ENCODE measurements at regions not wholly inside any gene's neighbourhood (a gene's known extent, or its start where the extent isn't known, plus 50 kb on each side); places are given as distances from the start of the nearest gene placed in this dataset.

DNA sequence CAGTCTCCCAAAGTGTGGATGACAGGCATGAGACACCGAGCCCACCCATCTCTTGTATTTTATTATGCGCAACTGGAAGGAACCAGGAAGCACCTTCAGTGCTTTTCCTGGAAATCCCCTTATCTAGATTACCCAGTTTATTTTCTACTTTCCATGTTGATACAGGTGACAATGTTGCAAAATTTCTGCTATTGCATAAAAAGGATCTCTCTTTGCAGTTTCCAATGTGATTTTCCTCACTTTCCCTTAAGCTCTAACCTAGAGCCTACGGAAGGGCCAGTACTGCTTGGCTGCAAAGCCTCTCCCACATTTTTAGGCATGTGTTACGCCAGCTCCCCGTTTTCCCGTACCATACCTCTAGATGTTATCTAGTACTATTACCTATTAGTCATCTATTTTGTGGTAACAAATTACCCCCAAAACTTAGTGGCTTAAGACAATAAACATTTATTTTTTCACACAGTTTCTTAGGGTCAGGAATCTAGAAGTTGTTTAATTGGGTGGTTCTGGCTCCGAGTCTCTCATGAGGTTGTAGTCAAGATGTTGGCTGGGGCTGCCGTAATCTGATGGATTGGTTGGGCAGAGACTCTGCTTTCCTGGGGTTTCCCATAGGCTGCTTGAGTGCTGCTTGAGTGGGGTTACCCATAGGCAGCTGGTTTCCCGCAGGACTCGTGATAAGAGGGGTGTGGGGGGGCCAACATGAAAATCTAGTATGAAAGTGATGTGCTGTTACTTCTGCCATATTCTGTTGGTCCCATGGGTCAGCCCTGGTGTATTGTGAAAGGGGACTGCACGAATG lies 131.5 kb upstream of the HNRNPU start:
- Histone ChIP-seq H3K27me3 (ENCODE audit: control insufficient read depth, insufficient read depth, low read length) (no peaks in the 10 kb centered on the region), H3K4me3 (ENCODE audit: low read depth in 2 of 2, low read length in 2 of 2) (no peak overlapping the region), H3K36me3 (ENCODE audit: control insufficient read depth, insufficient read depth, low read length) (no peaks in the 10 kb centered on the region), H3K9me3 (ENCODE audit: control insufficient read depth, insufficient read depth, low read depth, low read length) (no peaks in the 10 kb centered on the region), H3K27ac (ENCODE audit: low read length) (no peak overlapping the region), H3K4me1 (ENCODE audit: control insufficient read depth, insufficient read depth, low read length) (no peaks in the 10 kb centered on the region)
- TF ChIP-seq, protein P1, sequence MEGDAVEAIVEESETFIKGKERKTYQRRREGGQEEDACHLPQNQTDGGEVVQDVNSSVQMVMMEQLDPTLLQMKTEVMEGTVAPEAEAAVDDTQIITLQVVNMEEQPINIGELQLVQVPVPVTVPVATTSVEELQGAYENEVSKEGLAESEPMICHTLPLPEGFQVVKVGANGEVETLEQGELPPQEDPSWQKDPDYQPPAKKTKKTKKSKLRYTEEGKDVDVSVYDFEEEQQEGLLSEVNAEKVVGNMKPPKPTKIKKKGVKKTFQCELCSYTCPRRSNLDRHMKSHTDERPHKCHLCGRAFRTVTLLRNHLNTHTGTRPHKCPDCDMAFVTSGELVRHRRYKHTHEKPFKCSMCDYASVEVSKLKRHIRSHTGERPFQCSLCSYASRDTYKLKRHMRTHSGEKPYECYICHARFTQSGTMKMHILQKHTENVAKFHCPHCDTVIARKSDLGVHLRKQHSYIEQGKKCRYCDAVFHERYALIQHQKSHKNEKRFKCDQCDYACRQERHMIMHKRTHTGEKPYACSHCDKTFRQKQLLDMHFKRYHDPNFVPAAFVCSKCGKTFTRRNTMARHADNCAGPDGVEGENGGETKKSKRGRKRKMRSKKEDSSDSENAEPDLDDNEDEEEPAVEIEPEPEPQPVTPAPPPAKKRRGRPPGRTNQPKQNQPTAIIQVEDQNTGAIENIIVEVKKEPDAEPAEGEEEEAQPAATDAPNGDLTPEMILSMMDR (IDR thresholded peaks at IDR 0.05): no peak
- TF ChIP-seq SIN3A (IDR thresholded peaks at IDR 0.05; ENCODE audit: borderline replicate concordance, insufficient read depth, low read depth, low read length): no peak
- no peak for TF ChIP-seq POLR2AphosphoS5 (IDR thresholded peaks at IDR 0.05; ENCODE audit: low read depth, low read length)
- TF ChIP-seq, protein P2, sequence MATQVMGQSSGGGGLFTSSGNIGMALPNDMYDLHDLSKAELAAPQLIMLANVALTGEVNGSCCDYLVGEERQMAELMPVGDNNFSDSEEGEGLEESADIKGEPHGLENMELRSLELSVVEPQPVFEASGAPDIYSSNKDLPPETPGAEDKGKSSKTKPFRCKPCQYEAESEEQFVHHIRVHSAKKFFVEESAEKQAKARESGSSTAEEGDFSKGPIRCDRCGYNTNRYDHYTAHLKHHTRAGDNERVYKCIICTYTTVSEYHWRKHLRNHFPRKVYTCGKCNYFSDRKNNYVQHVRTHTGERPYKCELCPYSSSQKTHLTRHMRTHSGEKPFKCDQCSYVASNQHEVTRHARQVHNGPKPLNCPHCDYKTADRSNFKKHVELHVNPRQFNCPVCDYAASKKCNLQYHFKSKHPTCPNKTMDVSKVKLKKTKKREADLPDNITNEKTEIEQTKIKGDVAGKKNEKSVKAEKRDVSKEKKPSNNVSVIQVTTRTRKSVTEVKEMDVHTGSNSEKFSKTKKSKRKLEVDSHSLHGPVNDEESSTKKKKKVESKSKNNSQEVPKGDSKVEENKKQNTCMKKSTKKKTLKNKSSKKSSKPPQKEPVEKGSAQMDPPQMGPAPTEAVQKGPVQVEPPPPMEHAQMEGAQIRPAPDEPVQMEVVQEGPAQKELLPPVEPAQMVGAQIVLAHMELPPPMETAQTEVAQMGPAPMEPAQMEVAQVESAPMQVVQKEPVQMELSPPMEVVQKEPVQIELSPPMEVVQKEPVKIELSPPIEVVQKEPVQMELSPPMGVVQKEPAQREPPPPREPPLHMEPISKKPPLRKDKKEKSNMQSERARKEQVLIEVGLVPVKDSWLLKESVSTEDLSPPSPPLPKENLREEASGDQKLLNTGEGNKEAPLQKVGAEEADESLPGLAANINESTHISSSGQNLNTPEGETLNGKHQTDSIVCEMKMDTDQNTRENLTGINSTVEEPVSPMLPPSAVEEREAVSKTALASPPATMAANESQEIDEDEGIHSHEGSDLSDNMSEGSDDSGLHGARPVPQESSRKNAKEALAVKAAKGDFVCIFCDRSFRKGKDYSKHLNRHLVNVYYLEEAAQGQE (IDR thresholded peaks at IDR 0.05; ENCODE audit: insufficient read depth in 1 of 2, low read depth in 2 of 2, low read length in 1 of 2): no peak
- no peak for TF ChIP-seq TCF7L2 (IDR thresholded peaks at IDR 0.05; ENCODE audit: low read depth, low read length)
- no peak for ATAC-seq
- POLR2A ChIA-PET: interaction anchor here (0.7 kb wide), 1 partner anchor 20 kb away, joined by 4 read pairs; no protein-coding TSS in a partner anchor
- CTCF ChIA-PET: no interaction called here
- no peak for DNase-seq (ENCODE audit: low read depth, low spot score)
- in situ Hi-C loops (cut with HindIII; ENCODE audit: low pct_unique_long_range_greater_than_20kb, low sequenced_read_pairs) (no loop called here), intact Hi-C loops (cut with micrococcal nuclease; ENCODE audit: unreplicated experiment) (no loop called here)
- no TSS peak for BruUV-seq (replicated peaks)

DNA sequence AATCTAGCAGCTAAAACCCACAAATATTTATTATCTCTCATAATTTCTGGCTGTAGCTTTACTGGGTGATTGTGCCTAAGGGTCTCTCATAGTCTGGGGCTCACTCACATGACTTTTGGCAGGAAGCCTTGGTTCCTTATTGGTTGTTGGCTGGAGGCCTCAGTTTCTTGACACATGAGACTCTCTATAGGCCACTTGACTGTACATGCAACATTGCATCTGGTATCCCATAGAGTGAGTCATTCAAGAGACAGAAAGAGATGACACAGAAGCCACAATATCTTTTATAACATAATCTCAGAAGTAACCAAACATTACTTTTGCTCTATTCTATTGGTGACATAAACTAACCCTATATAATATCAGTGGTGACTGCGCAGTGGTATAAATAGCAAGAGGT lies 128.5 kb upstream of the HNRNPU start:
- TF ChIP-seq POLR2AphosphoS5 (IDR thresholded peaks at IDR 0.05; ENCODE audit: low read depth, low read length) (no peak), SIN3A (IDR thresholded peaks at IDR 0.05; ENCODE audit: borderline replicate concordance, insufficient read depth, low read depth, low read length) (no peak), TCF7L2 (IDR thresholded peaks at IDR 0.05; ENCODE audit: low read depth, low read length) (no peak)
- TF ChIP-seq, protein P1 (IDR thresholded peaks at IDR 0.05): no peak
- TF ChIP-seq, protein P2 (IDR thresholded peaks at IDR 0.05; ENCODE audit: insufficient read depth in 1 of 2, low read depth in 2 of 2, low read length in 1 of 2): no peak
- no peaks in the 10 kb centered on the region for H3K36me3 ChIP-seq (ENCODE audit: control insufficient read depth, insufficient read depth, low read length)
- H3K27me3 ChIP-seq (ENCODE audit: control insufficient read depth, insufficient read depth, low read length): no peaks in the 10 kb centered on the region
- intact Hi-C loops (cut with micrococcal nuclease; ENCODE audit: unreplicated experiment) (no loop called here), in situ Hi-C loops (cut with HindIII; ENCODE audit: low pct_unique_long_range_greater_than_20kb, low sequenced_read_pairs) (no loop called here)
- no peak overlapping the region for H3K4me3 ChIP-seq (ENCODE audit: low read depth in 2 of 2, low read length in 2 of 2)
- DNase-seq (ENCODE audit: low read depth, low spot score) (no peak), ATAC-seq (no peak)
- BruUV-seq (replicated peaks): no TSS peak
- H3K4me1 ChIP-seq (ENCODE audit: control insufficient read depth, insufficient read depth, low read length): no peaks in the 10 kb centered on the region
- H3K27ac ChIP-seq (ENCODE audit: low read length): no peak overlapping the region
- H3K9me3 ChIP-seq (ENCODE audit: control insufficient read depth, insufficient read depth, low read depth, low read length): no peaks in the 10 kb centered on the region
- ChIA-PET POLR2A (no interaction called here), CTCF (no interaction called here)
